Colonic mucosa (tissue), 4 donors: ENCODE measurements at regions not wholly inside any gene's neighbourhood (a gene's known extent, or its start where the extent isn't known, plus 50 kb on each side); places are given as distances from the start of the nearest gene placed in this dataset.

ENCODE experiments used
- DNase-seq: peaks from one replicate; pipeline ENCODE4 v3.0.0-alpha.2; 2020
- H3K27ac ChIP-seq: fragments of 200-600 bp; one replicate; pipeline ENCODE4 v1.8.0; 2021
- H3K27me3 ChIP-seq: fragments of 200-600 bp; one replicate; pipeline ENCODE4 v1.8.0; 2021
- H3K36me3 ChIP-seq: fragments of 200-600 bp; one replicate; pipeline ENCODE4 v1.8.0; 2021
- H3K4me1 ChIP-seq: fragments of 200-600 bp; one replicate; pipeline ENCODE4 v1.8.0; 2021; ENCODE audit warnings: mild to moderate bottlenecking
- H3K4me3 ChIP-seq: fragments of 200-600 bp; one replicate; pipeline ENCODE4 v1.8.0; 2021
- H3K9ac ChIP-seq, 2 donors: one replicate each; pipeline ENCODE4 v1.7.0; 2013; ENCODE audit warnings: control low read depth in 2 of 2, low read depth in 2 of 2, low read length in 2 of 2
- H3K9me3 ChIP-seq: fragments of 200-600 bp; one replicate; pipeline ENCODE4 v1.8.0; 2021
- intact Hi-C: fragments of 100-400 bp; cut with DNase I; formaldehyde crosslinking; loops from one replicate; pipeline ENCODE4 v1.14.1; 2022
- TF ChIP-seq, protein P1 (sequence below): fragments of 200-600 bp; IDR thresholded peaks from one replicate; pipeline ENCODE4 v1.8.0; 2022; ENCODE audit warnings: antibody characterized with exemption, mild to moderate bottlenecking
- donor health status: healthy.
- donor health status: DM: no; HTN: no; CAD: no.
- donor health status: DM: no; HTN: no; CAD: no.

DNA sequence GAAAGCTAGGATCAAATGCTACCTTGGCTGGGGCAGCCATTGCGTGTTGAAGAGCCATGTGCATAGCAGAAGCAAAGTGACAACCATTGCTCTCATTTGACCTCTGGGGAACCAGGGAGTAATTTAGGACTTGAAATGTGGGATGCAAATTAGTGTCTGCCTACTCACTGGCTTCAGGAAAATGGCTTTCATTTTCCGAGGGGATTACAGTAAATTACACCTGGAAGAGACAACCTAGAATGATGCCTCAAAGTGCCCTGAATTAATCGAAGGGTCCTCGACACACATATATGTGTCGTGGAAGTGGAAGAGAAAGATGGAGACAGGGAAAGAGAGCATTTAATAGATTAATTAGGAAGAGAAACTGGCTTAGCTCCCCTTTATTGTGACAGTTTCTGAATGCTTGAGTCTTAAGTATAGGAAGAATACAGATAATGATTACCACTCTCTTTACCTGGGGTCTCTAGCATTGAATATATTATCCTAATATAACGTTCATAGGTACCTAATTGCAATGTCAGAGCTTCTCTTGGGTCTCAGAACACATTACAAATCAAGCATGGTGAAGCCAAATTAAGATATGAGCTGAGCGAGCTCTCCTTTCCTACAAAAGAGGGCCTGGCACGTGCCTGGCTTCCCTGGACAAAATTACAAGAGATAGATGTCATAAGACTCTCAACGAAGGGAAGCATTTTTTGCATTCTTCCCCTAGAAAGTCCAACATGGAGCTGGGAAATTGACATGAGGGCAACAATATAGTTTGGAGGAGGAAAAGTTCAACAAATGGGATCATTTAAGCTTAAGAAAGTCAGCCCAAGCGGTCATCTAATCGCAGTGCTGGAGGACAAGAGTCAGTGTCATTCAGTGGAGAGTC lies 59.5 kb downstream of the MYCN start:
- Histone ChIP-seq H3K27ac (no peak overlapping the region), H3K27me3 (no peaks in the 10 kb centered on the region), H3K9me3 (no peaks in the 10 kb centered on the region), H3K36me3 (no peaks in the 10 kb centered on the region), H3K4me1 (no peaks in the 10 kb centered on the region), H3K9ac (no peak overlapping the region), H3K4me3 (no peak overlapping the region)
- intact Hi-C loops, result no loop called here
- no peak for DNase-seq
- TF ChIP-seq, protein P1, sequence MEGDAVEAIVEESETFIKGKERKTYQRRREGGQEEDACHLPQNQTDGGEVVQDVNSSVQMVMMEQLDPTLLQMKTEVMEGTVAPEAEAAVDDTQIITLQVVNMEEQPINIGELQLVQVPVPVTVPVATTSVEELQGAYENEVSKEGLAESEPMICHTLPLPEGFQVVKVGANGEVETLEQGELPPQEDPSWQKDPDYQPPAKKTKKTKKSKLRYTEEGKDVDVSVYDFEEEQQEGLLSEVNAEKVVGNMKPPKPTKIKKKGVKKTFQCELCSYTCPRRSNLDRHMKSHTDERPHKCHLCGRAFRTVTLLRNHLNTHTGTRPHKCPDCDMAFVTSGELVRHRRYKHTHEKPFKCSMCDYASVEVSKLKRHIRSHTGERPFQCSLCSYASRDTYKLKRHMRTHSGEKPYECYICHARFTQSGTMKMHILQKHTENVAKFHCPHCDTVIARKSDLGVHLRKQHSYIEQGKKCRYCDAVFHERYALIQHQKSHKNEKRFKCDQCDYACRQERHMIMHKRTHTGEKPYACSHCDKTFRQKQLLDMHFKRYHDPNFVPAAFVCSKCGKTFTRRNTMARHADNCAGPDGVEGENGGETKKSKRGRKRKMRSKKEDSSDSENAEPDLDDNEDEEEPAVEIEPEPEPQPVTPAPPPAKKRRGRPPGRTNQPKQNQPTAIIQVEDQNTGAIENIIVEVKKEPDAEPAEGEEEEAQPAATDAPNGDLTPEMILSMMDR, result no peak

- Histone ChIP-seq H3K27ac (no peak overlapping the region), H3K36me3 (no peaks in the 10 kb centered on the region), H3K9ac (no peak overlapping the region), H3K27me3 (no peaks in the 10 kb centered on the region), H3K9me3 (no peaks in the 10 kb centered on the region), H3K4me1 (no peaks in the 10 kb centered on the region), H3K4me3 (no peak overlapping the region)
- intact Hi-C loops, result no loop called here
- DNase-seq, result no peak
- TF ChIP-seq, protein P1, result no peak
Observed at GRCh38 chr2:15997728-15998280, 57.5 kb downstream of the MYCN start.

GRCh38 chr2:15996536-15997423 lies 56.4 kb downstream of the MYCN start:
- Histone ChIP-seq H3K9me3 (no peaks in the 10 kb centered on the region), H3K27ac (no peak overlapping the region), H3K9ac (no peak overlapping the region), H3K4me3 (no peak overlapping the region), H3K36me3 (no peaks in the 10 kb centered on the region), H3K27me3 (no peaks in the 10 kb centered on the region), H3K4me1 (no peaks in the 10 kb centered on the region)
- TF ChIP-seq, protein P1, result no peak
- intact Hi-C loops, result no loop called here
- no peak for DNase-seq
